SK-N-SH treated with all-trans-retinoic acid at 6 μM for 48 hours (cell line): ENCODE measurements at regions not wholly inside any gene's neighbourhood (a gene's known extent, or its start where the extent isn't known, plus 50 kb on each side); places are given as distances from the start of the nearest gene placed in this dataset.

ENCODE experiments used
- BACH2 ChIP-seq: fragments of 250-450 bp; sonication (Bioruptor Pico); IDR thresholded peaks from 2 replicates; pipeline ENCODE4 v1.9.0; 2021; ENCODE audit warnings: mild to moderate bottlenecking, borderline replicate concordance
- GLIS3 ChIP-seq: fragments of 250-450 bp; sonication (Bioruptor Pico); IDR thresholded peaks from 2 replicates; pipeline ENCODE4 v1.5.0; 2020; ENCODE audit warnings: mild to moderate bottlenecking, moderate library complexity
- RARB ChIP-seq: fragments of 250-450 bp; sonication (Bioruptor Pico); IDR thresholded peaks from 2 replicates; pipeline ENCODE4 v1.8.0; 2021; ENCODE audit warnings: mild to moderate bottlenecking, moderate library complexity
- ZFP30 ChIP-seq: fragments of 450-650 bp; formaldehyde crosslinking; IDR thresholded peaks from 2 replicates; pipeline ENCODE4 v1.5.0; 2022; ENCODE audit warnings: mild to moderate bottlenecking, moderate library complexity
- ZNF565 ChIP-seq: fragments of 450-650 bp; formaldehyde crosslinking; conservative IDR thresholded peaks from 2 replicates; pipeline ENCODE4 v1.5.0; 2020; ENCODE audit warnings: low read depth, mild to moderate bottlenecking, moderate library complexity
- TF ChIP-seq, protein P1 (sequence below): fragments of 250-450 bp; sonication (Bioruptor Pico); IDR thresholded peaks from 2 replicates; pipeline ENCODE4 v1.8.0; 2020; ENCODE audit warnings: mild to moderate bottlenecking, moderate library complexity, borderline replicate concordance
- TF ChIP-seq, protein P2 (sequence below): fragments of 250-450 bp; sonication (Bioruptor Pico); IDR thresholded peaks from 2 replicates; pipeline ENCODE4 v1.8.0; 2021; ENCODE audit warnings: low read depth, mild to moderate bottlenecking, moderate library complexity, borderline replicate concordance

DNA sequence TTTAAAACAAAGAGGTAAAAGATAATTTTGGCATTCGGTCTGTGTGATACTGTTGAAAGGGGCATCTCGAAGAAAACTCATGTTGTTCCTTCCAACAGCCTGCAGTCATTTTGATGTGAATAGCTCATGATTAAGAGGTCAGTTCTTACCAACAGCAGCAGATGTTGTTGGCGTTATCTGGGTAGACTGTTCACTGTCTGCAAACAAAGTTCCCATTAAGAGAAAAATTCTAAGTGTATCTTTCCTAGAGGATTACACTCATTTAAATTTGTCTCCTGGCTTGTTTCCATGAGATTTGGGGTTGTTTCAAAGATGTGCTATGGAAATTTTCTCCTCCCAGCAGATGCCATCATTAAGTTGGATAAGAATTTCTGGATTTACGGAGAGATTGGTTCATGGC lies 138.2 kb upstream of the RORB start:
- TF ChIP-seq, protein P1, sequence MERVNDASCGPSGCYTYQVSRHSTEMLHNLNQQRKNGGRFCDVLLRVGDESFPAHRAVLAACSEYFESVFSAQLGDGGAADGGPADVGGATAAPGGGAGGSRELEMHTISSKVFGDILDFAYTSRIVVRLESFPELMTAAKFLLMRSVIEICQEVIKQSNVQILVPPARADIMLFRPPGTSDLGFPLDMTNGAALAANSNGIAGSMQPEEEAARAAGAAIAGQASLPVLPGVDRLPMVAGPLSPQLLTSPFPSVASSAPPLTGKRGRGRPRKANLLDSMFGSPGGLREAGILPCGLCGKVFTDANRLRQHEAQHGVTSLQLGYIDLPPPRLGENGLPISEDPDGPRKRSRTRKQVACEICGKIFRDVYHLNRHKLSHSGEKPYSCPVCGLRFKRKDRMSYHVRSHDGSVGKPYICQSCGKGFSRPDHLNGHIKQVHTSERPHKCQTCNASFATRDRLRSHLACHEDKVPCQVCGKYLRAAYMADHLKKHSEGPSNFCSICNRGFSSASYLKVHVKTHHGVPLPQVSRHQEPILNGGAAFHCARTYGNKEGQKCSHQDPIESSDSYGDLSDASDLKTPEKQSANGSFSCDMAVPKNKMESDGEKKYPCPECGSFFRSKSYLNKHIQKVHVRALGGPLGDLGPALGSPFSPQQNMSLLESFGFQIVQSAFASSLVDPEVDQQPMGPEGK (CRISPR knock-in tag) = no peak
- TF ChIP-seq ZFP30 (CRISPR knock-in tag) = no peak
- TF ChIP-seq, protein P2, sequence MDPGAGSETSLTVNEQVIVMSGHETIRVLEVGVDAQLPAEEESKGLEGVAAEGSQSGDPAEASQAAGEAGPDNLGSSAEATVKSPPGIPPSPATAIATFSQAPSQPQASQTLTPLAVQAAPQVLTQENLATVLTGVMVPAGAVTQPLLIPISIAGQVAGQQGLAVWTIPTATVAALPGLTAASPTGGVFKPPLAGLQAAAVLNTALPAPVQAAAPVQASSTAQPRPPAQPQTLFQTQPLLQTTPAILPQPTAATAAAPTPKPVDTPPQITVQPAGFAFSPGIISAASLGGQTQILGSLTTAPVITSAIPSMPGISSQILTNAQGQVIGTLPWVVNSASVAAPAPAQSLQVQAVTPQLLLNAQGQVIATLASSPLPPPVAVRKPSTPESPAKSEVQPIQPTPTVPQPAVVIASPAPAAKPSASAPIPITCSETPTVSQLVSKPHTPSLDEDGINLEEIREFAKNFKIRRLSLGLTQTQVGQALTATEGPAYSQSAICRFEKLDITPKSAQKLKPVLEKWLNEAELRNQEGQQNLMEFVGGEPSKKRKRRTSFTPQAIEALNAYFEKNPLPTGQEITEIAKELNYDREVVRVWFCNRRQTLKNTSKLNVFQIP (CRISPR knock-in tag) = no peak
- TF ChIP-seq GLIS3 = no peak
- TF ChIP-seq RARB (CRISPR knock-in tag) = no peak
- TF ChIP-seq BACH2 (CRISPR knock-in tag) = no peak
- no peak for TF ChIP-seq ZNF565
